Right atrium auricular region (tissue), 2 donors: ENCODE measurements at regions not wholly inside any gene's neighbourhood (a gene's known extent, or its start where the extent isn't known, plus 50 kb on each side); places are given as distances from the start of the nearest gene placed in this dataset.

ENCODE experiments used
- DNase-seq: peaks from one replicate; pipeline ENCODE4 v3.0.0-alpha.2; 2019; ENCODE audit warnings: low spot score
- H3K27ac ChIP-seq, 2 donors: fragments of 200-600 bp; sonication (generic); 1 replicate in 1 of 2; 2 replicates in 1 of 2; pipeline ENCODE4 v1.5.1; 2016 to 2019
- H3K27me3 ChIP-seq, 2 donors: fragments of 200-600 bp; sonication (generic); one replicate each; pipeline versions ENCODE4 v1.5.1 to v1.6.0; 2017 to 2019
- H3K36me3 ChIP-seq: fragments of 200-600 bp; sonication (generic); one replicate; pipeline ENCODE4 v1.5.1; 2016
- H3K4me1 ChIP-seq, 2 donors: fragments of 200-600 bp; sonication (generic); one replicate each; pipeline versions ENCODE4 v1.5.1 to v1.6.0; 2017 to 2019
- H3K4me3 ChIP-seq, 2 donors: fragments of 200-600 bp; sonication (generic); 1 replicate in 1 of 2; 2 replicates in 1 of 2; pipeline ENCODE4 v1.5.1; 2017 to 2019; ENCODE audit warnings: mild to moderate bottlenecking in 1 of 2, moderate library complexity in 1 of 2
- H3K9me3 ChIP-seq, 2 donors: fragments of 200-600 bp; sonication (generic); one replicate each; pipeline ENCODE4 v1.5.1; 2019
- CTCF ChIP-seq, 2 donors: fragments of 200-600 bp; sonication (generic); IDR thresholded peaks; one replicate each; pipeline ENCODE4 v1.5.1; 2019; ENCODE audit warnings: antibody characterized with exemption in 2 of 2

GRCh38 chr21:39020751-39021477 lies 162.3 kb downstream of the PSMG1 start:
- H3K4me3 ChIP-seq, result no peak overlapping the region
- H3K36me3 ChIP-seq, result no peaks in the 10 kb centered on the region
- H3K27me3 ChIP-seq, result no peaks in the 10 kb centered on the region
- H3K27ac ChIP-seq, result no peak overlapping the region
- peaks cover 0 to 36% of the 10 kb centered on the region in 2 donors for H3K4me1 ChIP-seq
- no peaks in the 10 kb centered on the region for H3K9me3 ChIP-seq
- no peak for TF ChIP-seq CTCF (IDR thresholded peaks at IDR 0.05)
- DNase-seq, result no peak

- H3K27ac ChIP-seq, result no peak overlapping the region
- H3K9me3 ChIP-seq, result no peaks in the 10 kb centered on the region
- TF ChIP-seq CTCF (IDR thresholded peaks at IDR 0.05), result no peak
- no peak for DNase-seq
- H3K4me1 ChIP-seq, result peaks cover 0 to 34% of the 10 kb centered on the region in 2 donors
- H3K27me3 ChIP-seq, result no peaks in the 10 kb centered on the region
- no peaks in the 10 kb centered on the region for H3K36me3 ChIP-seq
- no peak overlapping the region for H3K4me3 ChIP-seq
These were observed 164.5 kb downstream of the PSMG1 start for GRCh38 chr21:39018730-39019129.

- Histone ChIP-seq H3K4me3 (no peak overlapping the region), H3K4me1 (peaks cover 0 to 15% of the 10 kb centered on the region in 2 donors), H3K27ac (no peak overlapping the region), H3K27me3 (no peaks in the 10 kb centered on the region), H3K36me3 (no peaks in the 10 kb centered on the region), H3K9me3 (no peaks in the 10 kb centered on the region)
- TF ChIP-seq CTCF (IDR thresholded peaks at IDR 0.05), result no peak
- no peak for DNase-seq
These were observed 166.4 kb downstream of the PSMG1 start for GRCh38 chr21:39016740-39017315.

GRCh38 chr21:39014747-39015146 lies 168.5 kb downstream of the PSMG1 start:
- no peak overlapping the region for H3K27ac ChIP-seq
- no peaks in the 10 kb centered on the region for H3K36me3 ChIP-seq
- no peaks in the 10 kb centered on the region for H3K27me3 ChIP-seq
- peaks cover 0 to 8% of the 10 kb centered on the region in 2 donors for H3K4me1 ChIP-seq
- no peak overlapping the region for H3K4me3 ChIP-seq
- H3K9me3 ChIP-seq, result no peaks in the 10 kb centered on the region
- DNase-seq, result no peak
- TF ChIP-seq CTCF (IDR thresholded peaks at IDR 0.05), result no peak

- DNase-seq, result no peak
- TF ChIP-seq CTCF (IDR thresholded peaks at IDR 0.05), result no peak
- Histone ChIP-seq H3K4me1 (peaks cover 0 to 16% of the 10 kb centered on the region in 2 donors), H3K27me3 (no peaks in the 10 kb centered on the region), H3K36me3 (no peaks in the 10 kb centered on the region), H3K27ac (no peak overlapping the region), H3K4me3 (no peak overlapping the region), H3K9me3 (no peaks in the 10 kb centered on the region)
These were observed 170.7 kb downstream of the PSMG1 start for GRCh38 chr21:39012326-39013230.
